IMR-90 (cell line): ENCODE measurements at regions not wholly inside any gene's neighbourhood (a gene's known extent, or its start where the extent isn't known, plus 50 kb on each side); places are given as distances from the start of the nearest gene placed in this dataset.

Experiments used
- ATAC-seq: fragments of 200-7000 bp; cut with Tn5 transposase; 2 replicates; pipeline ENCODE4 v1.9.1; 2020; ENCODE audit warnings: low read depth, mild to moderate bottlenecking, moderate library complexity
- BruUV-seq: library from RNA; stranded (reverse); fragments of 400-500 nt; replicated peaks from 2 replicates; lab custom pipeline; 2021; lab: Mats Ljungman, UMichigan
- CTCF ChIA-PET: fragments of 300-600 bp; formaldehyde crosslinking; extraction: SDS; loops from one replicate; lab custom pipeline; 2021; ENCODE audit warnings: antibody characterized with exemption; lab: Yijun Ruan, JAX
- POLR2A ChIA-PET: fragments of 300-600 bp; sonication (Branson Sonifier 250); formaldehyde crosslinking; loops from one replicate; lab custom pipeline; 2022; ENCODE audit warnings: antibody characterized with exemption; ENCODE audit not compliant: unreplicated experiment; lab: Charles Lee
- DNase-seq: peaks from one replicate; pipeline ENCODE4 v3.0.0; 2013
- H2AFZ ChIP-seq: replicated peaks from 2 replicates; pipeline ENCODE3; 2013; ENCODE audit warnings: low read length, mild to moderate bottlenecking; ENCODE audit not compliant: poor library complexity
- H2AK5ac ChIP-seq: 2 replicates; pipeline ENCODE4 v1.6.1; 2013; ENCODE audit warnings: low read depth, low read length, inconsistent platforms
- H2AK9ac ChIP-seq: replicated peaks from 2 replicates; pipeline ENCODE3; 2013; ENCODE audit warnings: mild to moderate bottlenecking, low read depth, low read length, moderate library complexity; ENCODE audit not compliant: poor library complexity
- H2BK120ac ChIP-seq: 2 replicates; pipeline ENCODE4 v1.6.1; 2013; ENCODE audit warnings: low read depth, low read length, inconsistent platforms
- H2BK15ac ChIP-seq: 3 replicates; pipeline ENCODE4 v1.6.1; 2013; ENCODE audit warnings: low read depth, low read length, inconsistent platforms
- H2BK20ac ChIP-seq: 2 replicates; pipeline ENCODE4 v1.6.1; 2013; ENCODE audit warnings: low read depth, mild to moderate bottlenecking, inconsistent platforms, low read length, moderate library complexity
- H2BK5ac ChIP-seq: 2 replicates; pipeline ENCODE4 v1.6.1; 2013; ENCODE audit warnings: mild to moderate bottlenecking, low read depth, low read length, inconsistent platforms; ENCODE audit not compliant: poor library complexity, severe bottlenecking
- H3K14ac ChIP-seq: replicated peaks from 2 replicates; pipeline ENCODE4 v1.6.1; 2013; ENCODE audit warnings: low read depth, low read length, inconsistent platforms
- H3K18ac ChIP-seq: 2 replicates; pipeline ENCODE4 v1.6.1; 2013; ENCODE audit warnings: low read depth, low read length, control low read depth
- H3K23ac ChIP-seq: 2 replicates; pipeline ENCODE4 v1.6.1; 2013; ENCODE audit warnings: low read depth, low read length, inconsistent platforms
- H3K27ac ChIP-seq: 2 replicates; pipeline ENCODE4 v1.5.1; 2013; ENCODE audit warnings: mild to moderate bottlenecking, control low read depth, low read length; ENCODE audit not compliant: insufficient read depth
- H3K27me3 ChIP-seq: 2 replicates; pipeline ENCODE4 v1.6.1; 2013; ENCODE audit warnings: low read length; ENCODE audit not compliant: control insufficient read depth, insufficient read depth
- H3K36me3 ChIP-seq: 2 replicates; pipeline ENCODE4 v1.6.1; 2013; ENCODE audit warnings: low read length, mixed read lengths; ENCODE audit not compliant: control insufficient read depth, insufficient read depth
- H3K4ac ChIP-seq: 2 replicates; pipeline ENCODE4 v1.6.1; 2013; ENCODE audit warnings: low read depth, low read length, inconsistent platforms
- H3K4me1 ChIP-seq: 2 replicates; pipeline ENCODE4 v1.6.1; 2013; ENCODE audit warnings: low read length, mixed read lengths; ENCODE audit not compliant: control insufficient read depth, insufficient read depth
- H3K4me2 ChIP-seq: 2 replicates; pipeline ENCODE4 v1.6.1; 2013; ENCODE audit warnings: low read depth, mild to moderate bottlenecking, control low read depth, low read length, moderate library complexity
- H3K4me3 ChIP-seq: 2 replicates; pipeline ENCODE4 v1.5.1; 2013; ENCODE audit warnings: low read depth, mild to moderate bottlenecking, control low read depth, low read length, moderate library complexity; ENCODE audit not compliant: insufficient read depth
- H3K56ac ChIP-seq: 2 replicates; pipeline ENCODE4 v1.6.1; 2013; ENCODE audit warnings: low read length, inconsistent platforms; ENCODE audit not compliant: insufficient read depth; ENCODE audit errors: extremely low read depth
- H3K79me1 ChIP-seq, 2 experiments: 2 replicates each; pipeline ENCODE4 v1.6.1; 2013; ENCODE audit warnings: low read length in 2 of 2, inconsistent platforms in 1 of 2, low read depth in 1 of 2
- H3K9ac ChIP-seq: 2 replicates; pipeline ENCODE4 v1.6.1; 2013; ENCODE audit warnings: low read depth, low read length, control low read depth
- H3K9me1 ChIP-seq: 2 replicates; pipeline ENCODE4 v1.6.1; 2013; ENCODE audit warnings: low read length, inconsistent platforms; ENCODE audit not compliant: insufficient read depth
- H3K9me3 ChIP-seq: 2 replicates; pipeline ENCODE4 v1.6.1; 2013; ENCODE audit warnings: low read length; ENCODE audit not compliant: control insufficient read depth, insufficient read depth
- H4K20me1 ChIP-seq: 2 replicates; pipeline ENCODE4 v1.6.1; 2013; ENCODE audit warnings: low read length, inconsistent platforms; ENCODE audit not compliant: insufficient read depth
- H4K5ac ChIP-seq: 2 replicates; pipeline ENCODE4 v1.6.1; 2013; ENCODE audit warnings: mild to moderate bottlenecking, low read depth, low read length, control low read depth
- H4K8ac ChIP-seq, 2 experiments: 2 replicates each; pipeline ENCODE4 v1.6.1; 2013; ENCODE audit warnings: low read depth in 2 of 2, low read length in 2 of 2, control low read depth in 1 of 2, inconsistent platforms in 1 of 2
- H4K91ac ChIP-seq: 2 replicates; pipeline ENCODE4 v1.6.1; 2013; ENCODE audit warnings: low read depth, low read length, inconsistent platforms; ENCODE audit not compliant: insufficient read depth
- BHLHE40 ChIP-seq: fragments of 150-350 bp; IDR thresholded peaks from 2 replicates; pipeline ENCODE4 v1.6.1; 2016; ENCODE audit warnings: mild to moderate bottlenecking, low read depth, low read length
- CEBPB ChIP-seq: IDR thresholded peaks from 2 replicates; pipeline ENCODE4 v1.6.1; 2012; ENCODE audit warnings: low read depth, low read length, improper control_type of control experiment
- CHD1 ChIP-seq: IDR thresholded peaks from 2 replicates; pipeline ENCODE4 v1.6.1; 2012; ENCODE audit warnings: low read depth, low read length, improper control_type of control experiment
- FOS ChIP-seq: fragments of 150-350 bp; IDR thresholded peaks from 2 replicates; pipeline ENCODE4 v1.6.1; 2016; ENCODE audit warnings: low read depth, low read length
- MAFK ChIP-seq: IDR thresholded peaks from 2 replicates; pipeline ENCODE4 v1.6.1; 2012; ENCODE audit warnings: low read depth, low read length, improper control_type of control experiment
- MAZ ChIP-seq: IDR thresholded peaks from 2 replicates; pipeline ENCODE4 v1.6.1; 2012; ENCODE audit warnings: low read depth, mild to moderate bottlenecking, low read length, improper control_type of control experiment, moderate library complexity, borderline replicate concordance
- MXI1 ChIP-seq: IDR thresholded peaks from 2 replicates; pipeline ENCODE4 v1.6.1; 2012; ENCODE audit warnings: low read depth, mild to moderate bottlenecking, low read length, moderate library complexity, borderline replicate concordance
- NFE2L2 ChIP-seq: fragments of 150-350 bp; IDR thresholded peaks from 2 replicates; pipeline ENCODE4 v1.6.1; 2016; ENCODE audit warnings: low read depth, mild to moderate bottlenecking, low read length
- POLR2A ChIP-seq: IDR thresholded peaks from 2 replicates; pipeline ENCODE4 v1.6.1; 2012; ENCODE audit warnings: mild to moderate bottlenecking, low read depth, low read length
- RAD21 ChIP-seq: IDR thresholded peaks from 2 replicates; pipeline ENCODE4 v1.6.1; 2012; ENCODE audit warnings: low read length, improper control_type of control experiment
- RCOR1 ChIP-seq: IDR thresholded peaks from 2 replicates; pipeline ENCODE4 v1.6.1; 2012; ENCODE audit warnings: mild to moderate bottlenecking, low read length, improper control_type of control experiment; ENCODE audit not compliant: insufficient replicate concordance
- RFX5 ChIP-seq: IDR thresholded peaks from 2 replicates; pipeline ENCODE4 v1.8.0; 2012; ENCODE audit warnings: low read depth, mild to moderate bottlenecking, low read length, moderate library complexity
- SMC3 ChIP-seq: fragments of 150-350 bp; IDR thresholded peaks from 2 replicates; pipeline ENCODE4 v1.6.1; 2016; ENCODE audit warnings: low read depth, mild to moderate bottlenecking, antibody characterized with exemption, low read length, moderate library complexity
- WGBS, 2 experiments: methylation state at CpG; one replicate each; pipeline versions ENCODE4 v1.1.5 to v1.1.7; 2013; ENCODE audit warnings: missing lambda C conversion rate in 2 of 2; ENCODE audit not compliant: insufficient read length in 1 of 2; ENCODE audit errors: extremely low coverage in 2 of 2; 5-methylcytosine and 5-hydroxymethylcytosine counted together
- dilution Hi-C: fragments of 300-500 bp; cut with HindIII; formaldehyde crosslinking; loops from one replicate; pipeline ENCODE4 v1.14.3; 2018; ENCODE audit warnings: low sequenced_read_pairs; ENCODE audit not compliant: unreplicated experiment
- in situ Hi-C: fragments of 300-500 bp; cut with MboI; formaldehyde crosslinking; loops from 3 replicates; pipeline ENCODE4 v1.14.3; 2019; ENCODE audit warnings: low sequenced_read_pairs, inconsistent platforms, mixed read lengths
- intact Hi-C: fragments of 100-400 bp; cut with micrococcal nuclease; formaldehyde crosslinking; loops from 2 replicates; pipeline ENCODE4 v1.10.0; 2022
- TF ChIP-seq, protein P1 (sequence below): fragments of 150-350 bp; IDR thresholded peaks from 2 replicates; pipeline ENCODE4 v1.6.1; 2017; ENCODE audit warnings: mild to moderate bottlenecking, antibody characterized with exemption, low read length, low read depth
- TF ChIP-seq, protein P2 (sequence below): fragments of 150-350 bp; IDR thresholded peaks from 2 replicates; pipeline ENCODE4 v1.6.1; 2016; ENCODE audit warnings: low read depth, mild to moderate bottlenecking, low read length, moderate library complexity, borderline replicate concordance
- TF ChIP-seq, protein P3 (sequence below): conservative IDR thresholded peaks from 2 replicates; pipeline ENCODE4 v1.5.1; 2012; ENCODE audit warnings: mild to moderate bottlenecking, low read depth, low read length, improper control_type of control experiment

DNA sequence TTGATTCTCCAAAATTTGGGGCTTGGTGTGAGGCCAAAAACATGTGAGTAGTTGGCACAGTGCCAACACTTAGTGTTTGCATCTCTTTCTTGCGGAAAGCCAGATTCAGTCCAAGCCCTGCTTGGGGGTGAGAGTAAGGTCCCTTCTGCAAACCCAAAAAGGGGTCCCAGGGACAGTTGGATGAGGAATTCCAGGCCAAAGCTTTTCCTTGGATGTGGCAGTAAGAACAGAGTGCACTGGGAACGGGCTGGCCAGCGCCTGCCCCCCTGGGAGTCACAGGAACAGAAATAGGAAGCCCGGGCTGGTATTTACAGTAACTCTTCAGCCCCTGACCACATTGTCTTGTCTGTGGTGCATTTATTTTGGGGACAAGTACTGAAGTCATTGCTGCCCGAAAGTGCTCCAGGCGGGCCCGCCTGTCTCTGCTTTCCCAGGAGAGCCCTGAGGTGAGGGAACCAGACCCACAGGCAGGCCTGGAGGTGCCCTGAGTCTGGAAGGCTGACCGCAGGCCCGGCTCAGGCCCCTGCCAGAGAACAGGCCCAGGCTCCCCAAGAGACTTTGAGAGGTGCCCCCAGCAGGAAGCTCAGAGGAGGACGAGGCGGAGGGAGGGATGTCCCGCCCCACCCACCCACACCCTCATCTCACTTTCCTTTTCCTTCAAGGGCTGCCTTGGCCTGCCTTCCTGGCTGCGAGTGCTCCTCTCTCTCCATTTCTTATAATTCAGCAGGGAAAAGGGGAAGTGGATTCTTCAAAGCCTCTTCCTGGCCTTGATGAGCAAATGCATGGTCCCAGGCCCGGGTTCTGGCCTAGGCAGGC is 218.4 kb downstream of the MAFB start:
- intact Hi-C loops: no loop called here
- 50% methylated on average over 1 of the region's 14 CpGs; no CpG with 5 or more reads in 1 of the 2 experiments for WGBS, 2 experiments
- ChIA-PET POLR2A (no interaction called here), CTCF (no interaction called here)
- Histone ChIP-seq H3K27ac (no peak overlapping the region), H4K5ac (no peak overlapping the region), H2BK5ac (no peak overlapping the region), H2BK120ac (no peak overlapping the region), H2AK9ac (no peak overlapping the region), H2AK5ac (no peak overlapping the region), H2BK15ac (no peak overlapping the region), H3K23ac (no peak overlapping the region), H3K9me1 (no peaks in the 10 kb centered on the region), H3K9ac (no peak overlapping the region), H3K4me3 (no peak overlapping the region), H3K18ac (no peak overlapping the region), H4K20me1 (no peaks in the 10 kb centered on the region), H3K79me1 (no peaks in the 10 kb centered on the region), H3K14ac (no peak overlapping the region), H4K91ac (no peak overlapping the region), H3K9me3 (no peaks in the 10 kb centered on the region), H4K8ac (no peak overlapping the region), H2AFZ (no peak overlapping the region), H3K27me3 (no peaks in the 10 kb centered on the region), H3K4ac (no peak overlapping the region), H3K4me1 (no peaks in the 10 kb centered on the region), H3K36me3 (no peaks in the 10 kb centered on the region), H3K56ac (no peak overlapping the region), H2BK20ac (no peak overlapping the region), H3K4me2 (no peak overlapping the region)
- ATAC-seq: no peak
- in situ Hi-C loops: no loop called here
- dilution Hi-C loops: no loop called here
- TF ChIP-seq SMC3 (no peak), CHD1 (no peak), RCOR1 (no peak), RAD21 (no peak), RFX5 (no peak), MAZ (no peak), FOS (no peak), BHLHE40 (no peak), NFE2L2 (no peak), MXI1 (no peak), POLR2A (no peak), MAFK (no peak), CEBPB (no peak)
- TF ChIP-seq, protein P1, sequence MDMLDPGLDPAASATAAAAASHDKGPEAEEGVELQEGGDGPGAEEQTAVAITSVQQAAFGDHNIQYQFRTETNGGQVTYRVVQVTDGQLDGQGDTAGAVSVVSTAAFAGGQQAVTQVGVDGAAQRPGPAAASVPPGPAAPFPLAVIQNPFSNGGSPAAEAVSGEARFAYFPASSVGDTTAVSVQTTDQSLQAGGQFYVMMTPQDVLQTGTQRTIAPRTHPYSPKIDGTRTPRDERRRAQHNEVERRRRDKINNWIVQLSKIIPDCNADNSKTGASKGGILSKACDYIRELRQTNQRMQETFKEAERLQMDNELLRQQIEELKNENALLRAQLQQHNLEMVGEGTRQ: no peak
- TF ChIP-seq, protein P2, sequence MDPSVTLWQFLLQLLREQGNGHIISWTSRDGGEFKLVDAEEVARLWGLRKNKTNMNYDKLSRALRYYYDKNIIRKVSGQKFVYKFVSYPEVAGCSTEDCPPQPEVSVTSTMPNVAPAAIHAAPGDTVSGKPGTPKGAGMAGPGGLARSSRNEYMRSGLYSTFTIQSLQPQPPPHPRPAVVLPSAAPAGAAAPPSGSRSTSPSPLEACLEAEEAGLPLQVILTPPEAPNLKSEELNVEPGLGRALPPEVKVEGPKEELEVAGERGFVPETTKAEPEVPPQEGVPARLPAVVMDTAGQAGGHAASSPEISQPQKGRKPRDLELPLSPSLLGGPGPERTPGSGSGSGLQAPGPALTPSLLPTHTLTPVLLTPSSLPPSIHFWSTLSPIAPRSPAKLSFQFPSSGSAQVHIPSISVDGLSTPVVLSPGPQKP: no peak
- TF ChIP-seq, protein P3, sequence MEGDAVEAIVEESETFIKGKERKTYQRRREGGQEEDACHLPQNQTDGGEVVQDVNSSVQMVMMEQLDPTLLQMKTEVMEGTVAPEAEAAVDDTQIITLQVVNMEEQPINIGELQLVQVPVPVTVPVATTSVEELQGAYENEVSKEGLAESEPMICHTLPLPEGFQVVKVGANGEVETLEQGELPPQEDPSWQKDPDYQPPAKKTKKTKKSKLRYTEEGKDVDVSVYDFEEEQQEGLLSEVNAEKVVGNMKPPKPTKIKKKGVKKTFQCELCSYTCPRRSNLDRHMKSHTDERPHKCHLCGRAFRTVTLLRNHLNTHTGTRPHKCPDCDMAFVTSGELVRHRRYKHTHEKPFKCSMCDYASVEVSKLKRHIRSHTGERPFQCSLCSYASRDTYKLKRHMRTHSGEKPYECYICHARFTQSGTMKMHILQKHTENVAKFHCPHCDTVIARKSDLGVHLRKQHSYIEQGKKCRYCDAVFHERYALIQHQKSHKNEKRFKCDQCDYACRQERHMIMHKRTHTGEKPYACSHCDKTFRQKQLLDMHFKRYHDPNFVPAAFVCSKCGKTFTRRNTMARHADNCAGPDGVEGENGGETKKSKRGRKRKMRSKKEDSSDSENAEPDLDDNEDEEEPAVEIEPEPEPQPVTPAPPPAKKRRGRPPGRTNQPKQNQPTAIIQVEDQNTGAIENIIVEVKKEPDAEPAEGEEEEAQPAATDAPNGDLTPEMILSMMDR: no peak
- no TSS peak for BruUV-seq
- DNase-seq: no peak
